ENCODE measurements at regions not wholly inside any gene's neighbourhood (a gene's known extent, or its start where the extent isn't known, plus 50 kb on each side); places are given as distances from the start of the nearest gene placed in this dataset.

- TF ChIP-seq ZNF70 (CRISPR knock-in tag; IDR thresholded peaks at IDR 0.05) (no peak), ISL1 (CRISPR knock-in tag; IDR thresholded peaks at IDR 0.05) (no peak), RARB (CRISPR knock-in tag; IDR thresholded peaks at IDR 0.05) (no peak), PPARA (CRISPR knock-in tag; IDR thresholded peaks at IDR 0.05; ENCODE audit: borderline replicate concordance) (no peak), CSRNP3 (CRISPR knock-in tag; IDR thresholded peaks at IDR 0.05) (no peak), ARNTL (CRISPR knock-in tag; IDR thresholded peaks at IDR 0.05; ENCODE audit: borderline replicate concordance, low read depth) (no peak), OSR1 (CRISPR knock-in tag; IDR thresholded peaks at IDR 0.05) (no peak), ZFP30 (CRISPR knock-in tag; IDR thresholded peaks at IDR 0.05) (no peak), ZFP3 (CRISPR knock-in tag; IDR thresholded peaks at IDR 0.05) (no peak), GLIS3 (CRISPR knock-in tag; IDR thresholded peaks at IDR 0.05) (no peak)
These were observed 107.7 kb downstream of the SLC25A46 start for GRCh38 chr5:110846398-110847001.

All from SK-N-SH treated with all-trans-retinoic acid at 6 μM for 48 hours (cell line).